ENCODE measurements at regions not wholly inside any gene's neighbourhood (a gene's known extent, or its start where the extent isn't known, plus 50 kb on each side); places are given as distances from the start of the nearest gene placed in this dataset.

DNA sequence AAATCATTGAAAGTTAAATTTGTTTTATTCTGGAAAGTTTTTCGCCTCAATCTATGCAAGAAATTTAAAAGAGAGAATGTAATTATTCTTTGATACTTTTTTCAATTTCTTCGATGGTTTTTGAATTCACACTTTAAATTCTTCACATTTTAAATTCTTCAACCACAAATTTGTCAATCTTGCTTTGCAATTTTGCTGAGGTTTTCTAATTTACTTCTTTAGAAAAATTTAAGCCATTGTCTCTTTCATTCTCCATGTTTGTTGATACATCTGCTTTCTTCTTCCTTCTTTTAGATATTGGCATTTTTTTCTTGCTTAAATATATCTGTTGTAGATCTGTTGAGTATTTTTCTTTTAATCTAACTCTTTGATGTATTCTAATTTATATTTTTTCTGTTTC lies 301.9 kb upstream of the DSEL start:
- no peak overlapping the region for H3K4me3 ChIP-seq (ENCODE audit: control insufficient read depth, low read depth, low read length)
- TF ChIP-seq, protein P1, sequence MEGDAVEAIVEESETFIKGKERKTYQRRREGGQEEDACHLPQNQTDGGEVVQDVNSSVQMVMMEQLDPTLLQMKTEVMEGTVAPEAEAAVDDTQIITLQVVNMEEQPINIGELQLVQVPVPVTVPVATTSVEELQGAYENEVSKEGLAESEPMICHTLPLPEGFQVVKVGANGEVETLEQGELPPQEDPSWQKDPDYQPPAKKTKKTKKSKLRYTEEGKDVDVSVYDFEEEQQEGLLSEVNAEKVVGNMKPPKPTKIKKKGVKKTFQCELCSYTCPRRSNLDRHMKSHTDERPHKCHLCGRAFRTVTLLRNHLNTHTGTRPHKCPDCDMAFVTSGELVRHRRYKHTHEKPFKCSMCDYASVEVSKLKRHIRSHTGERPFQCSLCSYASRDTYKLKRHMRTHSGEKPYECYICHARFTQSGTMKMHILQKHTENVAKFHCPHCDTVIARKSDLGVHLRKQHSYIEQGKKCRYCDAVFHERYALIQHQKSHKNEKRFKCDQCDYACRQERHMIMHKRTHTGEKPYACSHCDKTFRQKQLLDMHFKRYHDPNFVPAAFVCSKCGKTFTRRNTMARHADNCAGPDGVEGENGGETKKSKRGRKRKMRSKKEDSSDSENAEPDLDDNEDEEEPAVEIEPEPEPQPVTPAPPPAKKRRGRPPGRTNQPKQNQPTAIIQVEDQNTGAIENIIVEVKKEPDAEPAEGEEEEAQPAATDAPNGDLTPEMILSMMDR (IDR thresholded peaks at IDR 0.05; ENCODE audit: control insufficient read depth, insufficient read depth, low read depth, low read length, missing control alignments) = no peak
- DNase-seq (ENCODE audit: low read depth) = no peak

DNA sequence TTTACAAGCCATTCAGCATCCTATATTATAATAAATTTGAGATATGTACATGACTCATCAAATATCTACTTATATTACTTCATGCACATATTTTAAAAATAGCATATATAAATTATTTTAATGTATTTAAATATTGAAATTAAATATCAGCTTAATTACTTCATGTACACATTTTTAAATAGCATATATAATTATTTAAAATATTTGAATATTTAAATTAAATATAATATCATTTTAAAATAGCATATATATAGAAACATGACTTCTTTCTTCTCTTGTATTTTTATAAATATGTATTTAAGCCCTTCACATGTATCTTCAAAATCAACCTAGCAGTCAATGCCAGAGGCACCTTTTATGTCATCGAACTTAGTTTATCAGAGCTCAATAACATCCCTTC lies 298.8 kb upstream of the DSEL start:
- TF ChIP-seq, protein P1 (IDR thresholded peaks at IDR 0.05; ENCODE audit: control insufficient read depth, insufficient read depth, low read depth, low read length, missing control alignments) = no peak
- no peak overlapping the region for H3K4me3 ChIP-seq (ENCODE audit: control insufficient read depth, low read depth, low read length)
- DNase-seq (ENCODE audit: low read depth) = no peak

DNA sequence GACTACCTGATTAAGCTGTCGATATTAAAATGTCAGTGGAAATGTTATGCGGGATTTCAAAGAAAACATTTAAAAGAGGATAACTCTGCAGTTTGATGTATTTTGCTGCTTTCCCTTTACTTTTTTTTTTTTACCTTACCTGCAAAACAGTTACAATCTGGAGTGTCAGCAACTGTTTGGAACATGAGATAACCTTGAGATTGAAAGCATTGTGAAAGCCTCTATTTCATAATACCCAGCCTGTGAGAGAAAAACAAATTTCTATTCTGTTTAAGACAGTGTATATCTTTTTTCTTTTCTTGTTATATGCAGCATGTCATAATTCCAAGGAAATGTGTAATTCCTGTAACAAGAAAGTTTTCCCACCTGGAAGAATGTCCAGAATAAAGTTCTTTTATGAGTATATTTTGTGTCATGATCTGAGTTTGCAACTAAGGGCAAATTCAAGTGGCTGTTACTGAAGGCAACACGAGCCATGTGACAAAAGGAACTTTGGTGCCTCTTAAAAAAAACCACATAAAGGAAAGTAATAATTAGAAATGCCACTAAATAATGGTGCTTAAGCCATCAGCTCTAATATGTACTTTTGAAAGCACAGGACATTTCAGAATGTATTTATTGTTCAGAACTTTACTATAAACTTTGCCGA lies 297.0 kb upstream of the DSEL start:
- DNase-seq (ENCODE audit: low read depth) = no peak
- no peak overlapping the region for H3K4me3 ChIP-seq (ENCODE audit: control insufficient read depth, low read depth, low read length)
- TF ChIP-seq, protein P1 (IDR thresholded peaks at IDR 0.05; ENCODE audit: control insufficient read depth, insufficient read depth, low read depth, low read length, missing control alignments) = no peak

DNA sequence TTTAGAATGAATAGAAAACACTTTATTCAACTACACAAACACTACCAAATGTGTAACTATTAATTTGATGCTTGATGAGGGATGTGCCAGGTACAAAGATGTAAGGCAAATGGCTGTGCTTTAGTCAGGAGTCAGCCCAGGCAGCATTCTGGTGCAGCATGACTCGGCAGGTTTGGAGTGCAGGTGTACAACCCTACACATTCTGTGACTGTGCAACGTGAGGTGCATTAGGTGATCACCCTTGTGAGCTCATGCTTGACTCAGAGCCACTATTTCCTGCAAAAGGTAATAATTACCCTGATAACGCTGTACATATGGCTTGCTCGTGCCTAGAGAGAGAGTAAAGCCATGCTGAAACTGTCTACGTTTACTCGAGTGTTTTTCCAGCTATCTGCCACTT lies 288.7 kb upstream of the DSEL start:
- TF ChIP-seq, protein P1 (IDR thresholded peaks at IDR 0.05; ENCODE audit: control insufficient read depth, insufficient read depth, low read depth, low read length, missing control alignments) = no peak
- no peak for DNase-seq (ENCODE audit: low read depth)
- no peak overlapping the region for H3K4me3 ChIP-seq (ENCODE audit: control insufficient read depth, low read depth, low read length)

DNA sequence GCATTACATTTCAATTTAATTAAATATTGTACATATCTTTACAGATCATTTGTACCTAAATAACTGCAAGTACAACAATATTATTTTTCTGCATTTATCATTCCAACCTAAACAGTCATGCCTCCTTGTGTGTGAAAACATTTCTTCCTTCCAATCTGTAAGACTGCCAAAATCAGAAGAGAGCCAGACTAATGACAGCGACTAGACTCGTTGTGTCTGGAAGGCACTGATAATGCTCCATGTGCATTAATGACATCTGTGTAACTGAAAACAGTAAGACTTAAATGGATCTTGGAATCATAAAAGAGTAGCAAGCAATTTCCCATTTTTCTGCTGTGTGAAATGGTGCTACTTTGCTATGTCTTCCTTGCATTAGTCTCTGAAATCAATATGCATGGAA lies 278.0 kb upstream of the DSEL start:
- DNase-seq (ENCODE audit: low read depth) = no peak
- TF ChIP-seq, protein P1 (IDR thresholded peaks at IDR 0.05; ENCODE audit: control insufficient read depth, insufficient read depth, low read depth, low read length, missing control alignments) = no peak
- no peak overlapping the region for H3K4me3 ChIP-seq (ENCODE audit: control insufficient read depth, low read depth, low read length)

DNA sequence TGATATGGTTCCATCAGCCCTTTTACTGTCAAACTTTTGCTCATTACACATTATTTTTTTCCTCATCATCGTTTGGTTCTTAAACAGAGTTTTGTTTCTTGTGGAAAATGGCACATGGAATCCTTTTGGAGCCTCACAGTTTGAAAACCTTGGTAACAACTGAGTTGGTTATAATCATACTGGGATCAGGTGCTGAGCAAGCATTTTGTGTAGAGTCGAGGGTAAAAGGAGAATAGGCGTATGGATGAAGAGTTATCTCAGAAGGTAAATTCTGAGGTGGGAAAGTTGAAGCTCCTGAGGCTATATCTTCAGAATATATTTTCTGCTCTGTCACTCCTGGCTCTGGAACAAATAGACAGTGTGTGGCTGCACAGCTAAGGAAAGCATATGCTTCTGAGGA lies 274.0 kb upstream of the DSEL start:
- TF ChIP-seq, protein P1 (IDR thresholded peaks at IDR 0.05; ENCODE audit: control insufficient read depth, insufficient read depth, low read depth, low read length, missing control alignments) = no peak
- DNase-seq (ENCODE audit: low read depth) = no peak
- H3K4me3 ChIP-seq (ENCODE audit: control insufficient read depth, low read depth, low read length) = no peak overlapping the region

DNA sequence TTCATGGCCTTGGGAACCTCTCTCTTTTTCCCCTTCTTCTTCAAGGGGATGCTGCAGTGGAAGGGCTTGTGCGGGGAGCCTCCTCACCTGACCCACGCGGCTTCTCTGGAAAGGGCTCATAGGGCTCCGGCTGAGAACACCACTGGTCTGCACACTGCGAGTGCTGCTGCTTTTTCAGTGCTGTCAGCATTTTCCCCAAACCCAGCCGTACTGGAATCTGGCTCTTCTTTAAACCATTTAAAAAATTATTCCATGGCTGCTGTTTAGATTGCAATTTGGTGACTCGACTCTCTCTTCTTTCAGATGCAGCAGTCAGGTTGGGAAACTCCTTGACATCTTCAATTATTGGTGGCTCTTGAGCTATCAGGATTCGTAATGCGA lies 272.6 kb upstream of the DSEL start:
- H3K4me3 ChIP-seq (ENCODE audit: control insufficient read depth, low read depth, low read length) = no peak overlapping the region
- TF ChIP-seq, protein P1 (IDR thresholded peaks at IDR 0.05; ENCODE audit: control insufficient read depth, insufficient read depth, low read depth, low read length, missing control alignments) = no peak
- no peak for DNase-seq (ENCODE audit: low read depth)

Data from AG09309 (cell line).